Hepatocyte (in vitro differentiated cells): ENCODE measurements at regions not wholly inside any gene's neighbourhood (a gene's known extent, or its start where the extent isn't known, plus 50 kb on each side); places are given as distances from the start of the nearest gene placed in this dataset.

Source experiments
- CTCF ChIP-seq: fragments of 200-600 bp; sonication (generic); IDR thresholded peaks from 2 replicates; pipeline ENCODE4 v1.5.1; 2016; ENCODE audit warnings: antibody characterized with exemption, mild to moderate bottlenecking; ENCODE audit not compliant: poor library complexity
- EZH2 ChIP-seq: fragments of 200-600 bp; sonication (generic); IDR thresholded peaks from 2 replicates; pipeline ENCODE4 v1.6.1; 2016; ENCODE audit warnings: antibody characterized with exemption, mild to moderate bottlenecking, borderline replicate concordance
- EZH2phosphoT487 ChIP-seq: fragments of 200-600 bp; sonication (generic); IDR thresholded peaks from one replicate; pipeline ENCODE4 v1.6.1; 2018; ENCODE audit warnings: antibody characterized with exemption, mild to moderate bottlenecking, low read depth, moderate library complexity; ENCODE audit not compliant: unreplicated experiment, severe bottlenecking

- TF ChIP-seq CTCF (no peak), EZH2 (no peak), EZH2phosphoT487 (no peak)
Observed at GRCh38 chr6:8944548-8944947, 509.2 kb upstream of the SLC35B3 start.
